Uterus (tissue), 3 donors: ENCODE measurements at regions not wholly inside any gene's neighbourhood (a gene's known extent, or its start where the extent isn't known, plus 50 kb on each side); places are given as distances from the start of the nearest gene placed in this dataset.

Source experiments
- DNase-seq, 2 donors: peaks; one replicate each; pipeline ENCODE4 v3.0.0-alpha.2; 2019 to 2020
- H3K27ac ChIP-seq, 2 donors: fragments of 200-600 bp; sonication (generic); 1 replicate in 1 of 2; 2 replicates in 1 of 2; pipeline ENCODE4 v1.5.1; 2016 to 2018
- H3K27me3 ChIP-seq, 2 donors: fragments of 200-600 bp; sonication (generic); one replicate each; pipeline ENCODE4 v1.5.1; 2018 to 2019; ENCODE audit warnings: control low read depth in 1 of 2
- H3K36me3 ChIP-seq, 2 donors: fragments of 200-600 bp; sonication (generic); one replicate each; pipeline ENCODE4 v1.5.1; 2019; ENCODE audit warnings: control low read depth in 1 of 2
- H3K4me1 ChIP-seq, 2 donors: fragments of 200-600 bp; sonication (generic); one replicate each; pipeline ENCODE4 v1.5.1; 2018 to 2019; ENCODE audit warnings: control low read depth in 1 of 2
- H3K4me3 ChIP-seq, 2 donors: fragments of 200-600 bp; sonication (generic); 1 replicate in 1 of 2; 2 replicates in 1 of 2; pipeline ENCODE4 v1.5.1; 2018 to 2019; ENCODE audit warnings: mild to moderate bottlenecking in 1 of 2
- H3K9me3 ChIP-seq, 2 donors: fragments of 200-600 bp; sonication (generic); one replicate each; pipeline ENCODE4 v1.5.1; 2019; ENCODE audit warnings: control low read depth in 1 of 2
- CTCF ChIP-seq, 4 experiments: fragments of 200-600 bp in 2 of 4; fragments of 450-650 bp in 2 of 4; sonication (generic) in 2 of 4; IDR thresholded peaks; one replicate each; pipeline ENCODE4 v1.5.1; 2016 to 2019; ENCODE audit warnings: antibody characterized with exemption in 4 of 4, mild to moderate bottlenecking in 2 of 4, moderate library complexity in 1 of 4
- POLR2A ChIP-seq, 2 donors: fragments of 450-650 bp; IDR thresholded peaks; one replicate each; pipeline ENCODE4 v1.6.1; 2016; ENCODE audit warnings: antibody characterized with exemption in 2 of 2, mild to moderate bottlenecking in 1 of 2, moderate library complexity in 1 of 2
- intact Hi-C: fragments of 100-400 bp; cut with DNase I; formaldehyde crosslinking; loops from one replicate; pipeline ENCODE4 v1.15.1; 2023; ENCODE audit warnings: low total_unique reads
- donor health status: DM: yes; HTN: yes; CAD: no.

- DNase-seq = no peak
- no peaks in the 10 kb centered on the region for H3K27me3 ChIP-seq
- no peak overlapping the region for H3K4me3 ChIP-seq
- TF ChIP-seq POLR2A (IDR thresholded peaks at IDR 0.05) (no peak), CTCF (IDR thresholded peaks at IDR 0.05) (no peak)
- H3K4me1 ChIP-seq = no peaks in the 10 kb centered on the region
- intact Hi-C loops = loop anchor here (10.0 kb wide), 1 partner anchor 50 kb away; no protein-coding TSS in a partner anchor
- peak overlapping the region; percentile 46 to 73 for H3K27ac ChIP-seq
- H3K9me3 ChIP-seq = no peaks in the 10 kb centered on the region
- no peaks in the 10 kb centered on the region for H3K36me3 ChIP-seq
These were observed 161.0 kb downstream of the SKIDA1 start for GRCh38 chr10:21364196-21365114.

- no peak for DNase-seq
- intact Hi-C loops = loop anchor here (10.0 kb wide), 1 partner anchor 49 kb away; no protein-coding TSS in a partner anchor
- TF ChIP-seq POLR2A (IDR thresholded peaks at IDR 0.05) (no peak), CTCF (IDR thresholded peaks at IDR 0.05) (no peak)
These were observed 161.8 kb downstream of the SKIDA1 start for GRCh38 chr10:21363731-21364104.

GRCh38 chr10:21363092-21363730 is 162.3 kb downstream of the SKIDA1 start:
- H3K36me3 ChIP-seq = no peaks in the 10 kb centered on the region
- no peak overlapping the region for H3K4me3 ChIP-seq
- TF ChIP-seq CTCF (IDR thresholded peaks at IDR 0.05) = no peak
- no peak for TF ChIP-seq POLR2A (IDR thresholded peaks at IDR 0.05)
- DNase-seq = no peak
- intact Hi-C loops = loop anchor here (10.0 kb wide), 1 partner anchor 48 kb away; no protein-coding TSS in a partner anchor
- H3K9me3 ChIP-seq = no peaks in the 10 kb centered on the region
- H3K27ac ChIP-seq = peak overlapping the region; percentile 46 to 73
- H3K4me1 ChIP-seq = no peaks in the 10 kb centered on the region
- H3K27me3 ChIP-seq = no peaks in the 10 kb centered on the region

More at GRCh38 chr10:21363731-21364104, 161.8 kb downstream of the SKIDA1 start:
- Histone ChIP-seq H3K4me1 (no peaks in the 10 kb centered on the region), H3K4me3 (no peak overlapping the region), H3K9me3 (no peaks in the 10 kb centered on the region), H3K36me3 (no peaks in the 10 kb centered on the region), H3K27ac (peak overlapping the region; percentile 46 to 73), H3K27me3 (no peaks in the 10 kb centered on the region)

- intact Hi-C loops = no loop called here
- Histone ChIP-seq H3K27ac (no peak overlapping the region), H3K4me1 (no peaks in the 10 kb centered on the region), H3K27me3 (no peaks in the 10 kb centered on the region), H3K9me3 (no peaks in the 10 kb centered on the region), H3K4me3 (no peak overlapping the region), H3K36me3 (no peaks in the 10 kb centered on the region)
- DNase-seq = no peak
- TF ChIP-seq POLR2A (IDR thresholded peaks at IDR 0.05) (no peak), CTCF (IDR thresholded peaks at IDR 0.05) (no peak)
These were observed 166.3 kb downstream of the SKIDA1 start for GRCh38 chr10:21359202-21359601.

GRCh38 chr10:21355591-21356011 is 169.9 kb downstream of the SKIDA1 start:
- intact Hi-C loops = no loop called here
- H3K27me3 ChIP-seq = no peaks in the 10 kb centered on the region
- DNase-seq = no peak
- H3K27ac ChIP-seq = no peak overlapping the region
- H3K9me3 ChIP-seq = no peaks in the 10 kb centered on the region
- H3K4me1 ChIP-seq = no peaks in the 10 kb centered on the region
- H3K4me3 ChIP-seq = no peak overlapping the region
- no peak for TF ChIP-seq CTCF (IDR thresholded peaks at IDR 0.05)
- no peak for TF ChIP-seq POLR2A (IDR thresholded peaks at IDR 0.05)
- no peaks in the 10 kb centered on the region for H3K36me3 ChIP-seq
